ENCODE measurements at regions not wholly inside any gene's neighbourhood (a gene's known extent, or its start where the extent isn't known, plus 50 kb on each side); places are given as distances from the start of the nearest gene placed in this dataset.

DNA sequence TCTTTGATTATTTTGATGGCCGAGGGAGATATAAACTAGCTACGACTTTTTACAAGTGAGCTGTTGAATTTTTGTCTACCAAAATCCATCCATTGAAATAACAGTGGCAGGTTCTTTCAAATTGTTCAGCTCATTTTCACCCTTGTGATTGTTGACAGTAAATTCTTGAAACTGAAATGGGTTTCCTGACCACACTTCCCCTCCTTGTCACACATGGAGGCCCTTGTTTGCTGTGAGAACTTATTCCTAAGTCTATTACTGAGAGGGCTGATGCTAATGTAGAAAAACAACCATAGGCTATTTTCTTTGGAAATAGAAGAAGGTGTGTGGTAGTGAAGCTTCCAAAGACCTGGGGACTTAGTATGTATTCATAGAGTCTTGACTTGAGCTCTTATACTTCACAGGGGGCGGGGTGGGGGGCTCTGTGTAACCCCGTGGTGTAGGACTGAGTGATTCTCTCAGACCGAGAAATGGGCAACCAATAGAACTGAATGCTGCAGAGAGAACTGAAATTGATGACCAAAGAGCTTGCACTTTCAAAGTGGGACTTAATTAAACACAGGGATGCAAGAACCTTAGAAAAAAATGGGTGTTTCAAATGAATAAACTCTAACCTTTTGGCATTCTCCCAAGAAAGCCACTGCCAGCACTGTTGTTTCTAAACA, 718.9 kb downstream of the CCSER2 start:
- TF ChIP-seq, protein P1, sequence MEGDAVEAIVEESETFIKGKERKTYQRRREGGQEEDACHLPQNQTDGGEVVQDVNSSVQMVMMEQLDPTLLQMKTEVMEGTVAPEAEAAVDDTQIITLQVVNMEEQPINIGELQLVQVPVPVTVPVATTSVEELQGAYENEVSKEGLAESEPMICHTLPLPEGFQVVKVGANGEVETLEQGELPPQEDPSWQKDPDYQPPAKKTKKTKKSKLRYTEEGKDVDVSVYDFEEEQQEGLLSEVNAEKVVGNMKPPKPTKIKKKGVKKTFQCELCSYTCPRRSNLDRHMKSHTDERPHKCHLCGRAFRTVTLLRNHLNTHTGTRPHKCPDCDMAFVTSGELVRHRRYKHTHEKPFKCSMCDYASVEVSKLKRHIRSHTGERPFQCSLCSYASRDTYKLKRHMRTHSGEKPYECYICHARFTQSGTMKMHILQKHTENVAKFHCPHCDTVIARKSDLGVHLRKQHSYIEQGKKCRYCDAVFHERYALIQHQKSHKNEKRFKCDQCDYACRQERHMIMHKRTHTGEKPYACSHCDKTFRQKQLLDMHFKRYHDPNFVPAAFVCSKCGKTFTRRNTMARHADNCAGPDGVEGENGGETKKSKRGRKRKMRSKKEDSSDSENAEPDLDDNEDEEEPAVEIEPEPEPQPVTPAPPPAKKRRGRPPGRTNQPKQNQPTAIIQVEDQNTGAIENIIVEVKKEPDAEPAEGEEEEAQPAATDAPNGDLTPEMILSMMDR (IDR thresholded peaks at IDR 0.05; ENCODE audit: unreplicated experiment), result no peak
- no peak overlapping the region for H3K4me3 Mint-ChIP-seq
- no peak for DNase-seq (ENCODE audit: low spot score in 2 of 2, unreplicated experiment in 2 of 2)
- peaks cover 3% of the 10 kb centered on the region for H3K27me3 Mint-ChIP-seq (ENCODE audit: low read depth)
- H3K36me3 Mint-ChIP-seq, result no peaks in the 10 kb centered on the region
- peaks cover 16% of the 10 kb centered on the region for H3K9me3 Mint-ChIP-seq
- no peaks in the 10 kb centered on the region for H3K4me1 Mint-ChIP-seq
- H3K27ac Mint-ChIP-seq, result no peak overlapping the region

DNA sequence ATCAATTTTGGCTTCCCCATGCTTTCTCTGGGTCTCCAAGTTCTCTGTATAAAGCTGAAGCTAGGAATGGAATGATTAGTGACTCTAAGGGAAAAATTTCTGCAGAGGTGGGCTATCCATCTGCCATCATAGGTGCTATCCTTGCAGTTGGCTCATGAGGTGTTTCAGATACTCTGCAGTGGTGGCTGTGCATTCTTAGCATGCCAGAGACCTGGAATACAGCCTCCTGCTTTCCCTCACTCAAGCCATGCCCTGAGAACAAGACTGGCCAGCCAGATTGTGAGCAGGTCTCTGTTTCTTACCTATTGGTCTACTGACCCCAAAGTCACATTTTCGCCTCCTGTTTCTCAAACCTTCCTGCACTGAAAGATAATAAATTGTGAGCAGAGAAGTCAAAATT, 719.6 kb downstream of the CCSER2 start:
- no peak for DNase-seq (ENCODE audit: low spot score in 2 of 2, unreplicated experiment in 2 of 2)
- Mint-ChIP-seq H3K4me3 (no peak overlapping the region), H3K9me3 (peaks cover 19% of the 10 kb centered on the region), H3K36me3 (no peaks in the 10 kb centered on the region), H3K4me1 (no peaks in the 10 kb centered on the region), H3K27me3 (ENCODE audit: low read depth) (peaks cover 3% of the 10 kb centered on the region), H3K27ac (no peak overlapping the region)
- TF ChIP-seq, protein P1 (IDR thresholded peaks at IDR 0.05; ENCODE audit: unreplicated experiment), result no peak

DNA sequence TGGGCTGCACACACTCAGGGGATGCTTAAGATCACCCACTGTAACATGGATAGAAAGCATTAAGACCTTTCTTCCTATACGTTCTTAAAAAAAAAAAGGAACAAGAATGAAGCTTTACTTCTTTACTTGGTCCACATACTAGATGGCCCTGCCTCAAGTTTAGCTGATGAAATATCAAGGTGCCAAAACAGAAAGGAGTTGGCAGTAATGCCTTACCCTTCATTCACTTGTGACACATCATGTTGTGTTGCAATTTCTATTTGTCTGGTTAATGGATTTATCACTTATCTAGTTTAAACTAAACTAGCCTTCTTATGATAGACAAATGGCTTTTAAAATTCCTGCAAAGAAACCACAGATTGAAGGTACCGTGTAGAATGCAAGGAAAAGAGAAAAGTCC, 720.3 kb downstream of the CCSER2 start:
- Mint-ChIP-seq H3K4me1 (no peaks in the 10 kb centered on the region), H3K27ac (no peak overlapping the region), H3K27me3 (ENCODE audit: low read depth) (peaks cover 3% of the 10 kb centered on the region), H3K4me3 (no peak overlapping the region), H3K36me3 (no peaks in the 10 kb centered on the region), H3K9me3 (peaks cover 19% of the 10 kb centered on the region)
- TF ChIP-seq, protein P1 (IDR thresholded peaks at IDR 0.05; ENCODE audit: unreplicated experiment), result no peak
- no peak for DNase-seq (ENCODE audit: low spot score in 2 of 2, unreplicated experiment in 2 of 2)

DNA sequence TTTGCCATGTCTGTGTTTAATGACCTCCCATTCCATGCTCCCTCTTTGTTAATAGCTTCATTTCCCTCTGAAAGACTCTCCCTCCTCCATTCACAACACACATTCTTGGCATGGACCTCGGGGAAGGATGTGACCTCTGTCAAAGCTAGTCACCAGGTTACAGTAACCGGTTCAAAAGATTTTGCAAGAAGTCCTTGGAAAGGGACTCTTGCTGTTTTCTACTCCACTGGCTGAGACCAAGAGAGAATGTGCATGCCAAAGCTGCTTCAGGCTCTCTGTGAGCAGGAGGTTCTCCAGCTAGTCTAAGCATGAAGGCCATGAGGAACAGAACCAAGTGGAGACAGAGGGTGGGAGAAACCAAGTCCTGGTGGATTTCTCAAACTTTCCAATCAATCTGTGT, 732.6 kb downstream of the CCSER2 start:
- H3K4me3 Mint-ChIP-seq, result no peak overlapping the region
- peaks cover 8% of the 10 kb centered on the region for H3K27me3 Mint-ChIP-seq (ENCODE audit: low read depth)
- H3K4me1 Mint-ChIP-seq, result peaks cover 2% of the 10 kb centered on the region
- TF ChIP-seq, protein P1 (IDR thresholded peaks at IDR 0.05; ENCODE audit: unreplicated experiment), result no peak
- DNase-seq (ENCODE audit: low spot score in 2 of 2, unreplicated experiment in 2 of 2), result no peak
- H3K36me3 Mint-ChIP-seq, result no peaks in the 10 kb centered on the region
- H3K9me3 Mint-ChIP-seq, result peaks cover 51% of the 10 kb centered on the region
- no peak overlapping the region for H3K27ac Mint-ChIP-seq

DNA sequence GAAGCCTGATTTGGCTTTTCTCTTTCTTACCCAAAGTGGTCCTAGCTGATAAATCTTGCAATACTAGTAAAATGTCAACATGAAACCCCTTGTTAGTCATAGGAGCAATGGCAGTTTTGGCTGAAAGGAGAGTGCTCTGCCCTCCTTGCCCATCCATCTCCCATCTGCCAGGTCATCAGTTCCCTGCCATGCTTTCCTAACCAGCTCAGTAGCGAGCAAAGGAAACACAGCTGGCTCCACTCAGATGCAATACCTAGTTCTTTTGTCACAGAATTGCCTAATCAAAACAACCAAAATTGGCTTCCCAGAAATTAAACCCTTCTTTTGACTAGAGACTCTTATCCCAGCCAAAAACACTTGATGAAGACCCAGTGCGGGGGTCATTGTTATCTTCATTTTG, 733.0 kb downstream of the CCSER2 start:
- Mint-ChIP-seq H3K9me3 (peaks cover 51% of the 10 kb centered on the region), H3K4me3 (no peak overlapping the region), H3K27ac (no peak overlapping the region), H3K4me1 (peaks cover 2% of the 10 kb centered on the region), H3K36me3 (no peaks in the 10 kb centered on the region), H3K27me3 (ENCODE audit: low read depth) (peaks cover 8% of the 10 kb centered on the region)
- TF ChIP-seq, protein P1 (IDR thresholded peaks at IDR 0.05; ENCODE audit: unreplicated experiment), result no peak
- no peak for DNase-seq (ENCODE audit: low spot score in 2 of 2, unreplicated experiment in 2 of 2)

DNA sequence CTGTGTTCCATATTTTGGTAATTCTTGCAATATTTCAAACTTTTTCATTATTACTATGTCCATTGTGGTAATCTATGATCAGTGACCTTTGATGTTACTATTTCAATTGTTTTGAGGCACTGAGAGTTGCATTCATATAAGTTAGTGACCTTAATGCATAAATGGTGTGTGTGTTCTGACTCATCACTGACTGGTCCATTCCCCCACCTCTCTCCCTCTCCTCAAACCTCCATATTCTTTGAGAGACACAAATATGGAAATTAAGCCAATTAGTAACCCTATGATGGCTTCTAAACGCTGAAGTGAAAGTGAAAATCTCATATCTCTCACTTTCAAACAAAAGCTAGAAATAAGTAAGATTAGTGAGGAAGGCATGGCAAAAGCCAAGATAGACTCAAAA, 739.6 kb downstream of the CCSER2 start:
- no peaks in the 10 kb centered on the region for H3K27me3 Mint-ChIP-seq (ENCODE audit: low read depth)
- peaks cover 46% of the 10 kb centered on the region for H3K9me3 Mint-ChIP-seq
- H3K4me3 Mint-ChIP-seq, result no peak overlapping the region
- H3K4me1 Mint-ChIP-seq, result no peaks in the 10 kb centered on the region
- TF ChIP-seq, protein P1 (IDR thresholded peaks at IDR 0.05; ENCODE audit: unreplicated experiment), result no peak
- no peak overlapping the region for H3K27ac Mint-ChIP-seq
- no peaks in the 10 kb centered on the region for H3K36me3 Mint-ChIP-seq
- DNase-seq (ENCODE audit: low spot score in 2 of 2, unreplicated experiment in 2 of 2), result no peak

Measured in mesothelial cell of epicardium (in vitro differentiated cells).